HepG2 (cell line): ENCODE measurements at regions not wholly inside any gene's neighbourhood (a gene's known extent, or its start where the extent isn't known, plus 50 kb on each side); places are given as distances from the start of the nearest gene placed in this dataset.
A peak's percentile ranks its signal among the peaks of the same experiment; 100 is the strongest.

Source experiments
- ATAC-seq: fragments of 200-7000 bp; cut with Tn5 transposase; 3 replicates; pipeline ENCODE4 v1.9.1; 2020; ENCODE audit warnings: mild to moderate bottlenecking, moderate library complexity
- BruUV-seq: library from RNA; stranded (reverse); fragments of 400-500 nt; replicated peaks from 2 replicates; lab custom pipeline; 2021; lab: Mats Ljungman, UMichigan
- CTCF ChIA-PET: fragments of 300-600 bp; formaldehyde crosslinking; extraction: SDS; loops from one replicate; lab custom pipeline; 2021; ENCODE audit warnings: low total read pairs, inconsistent platforms, low intra/inter-chr PET ratio; lab: Yijun Ruan, JAX
- POLR2A ChIA-PET: fragments of 350-600 bp; sonication (Branson Sonifier 250); formaldehyde crosslinking; loops from one replicate; lab custom pipeline; 2020; ENCODE audit warnings: antibody characterized with exemption, inconsistent platforms; lab: Yijun Ruan, JAX
- DNase-seq: peaks from one replicate; pipeline ENCODE4 v3.0.0-alpha.2; 2015; ENCODE audit warnings: low spot score
- FAIRE-seq: peaks from 3 replicates; lab custom pipeline; 2011; peaks lifted over from hg19 to GRCh38; lab: Jason Lieb, UNC
- H2AFZ ChIP-seq: one replicate; pipeline ENCODE4 v1.6.1; 2011; ENCODE audit warnings: low read length, inconsistent platforms
- H3K27ac ChIP-seq: fragments of 300-600 bp; 3 replicates; pipeline ENCODE4 v1.8.0; 2011; ENCODE audit warnings: mixed run types, mild to moderate bottlenecking, mixed read lengths, low read length, inconsistent platforms; ENCODE audit not compliant: insufficient read depth; ENCODE audit errors: extremely low read length
- H3K27me3 ChIP-seq, 2 experiments: fragments of 200-600 bp in 1 of 2; 2 replicates in 1 of 2; 3 replicates in 1 of 2; pipeline versions ENCODE4 v1.6.0 to v1.8.0; 2011; ENCODE audit warnings: low read length in 2 of 2, mild to moderate bottlenecking in 2 of 2, moderate library complexity in 2 of 2, inconsistent platforms in 1 of 2; ENCODE audit not compliant: insufficient read depth in 2 of 2, control insufficient read depth in 1 of 2
- H3K36me3 ChIP-seq, 2 experiments: fragments of 200-600 bp in 1 of 2; replicated peaks in 1 of 2; 2 replicates in 1 of 2; 3 replicates in 1 of 2; pipeline versions ENCODE4 v1.5.1 to v1.8.0; 2011; ENCODE audit warnings: low read length in 2 of 2, inconsistent platforms in 1 of 2; ENCODE audit not compliant: insufficient read depth in 2 of 2, control insufficient read depth in 1 of 2
- H3K4me1 ChIP-seq: 2 replicates; pipeline ENCODE4 v1.5.1; 2012; ENCODE audit warnings: low read length, inconsistent platforms; ENCODE audit not compliant: insufficient read depth
- H3K4me2 ChIP-seq: 2 replicates; pipeline ENCODE4 v1.6.0; 2011; ENCODE audit warnings: low read depth, low read length, inconsistent platforms
- H3K4me3 ChIP-seq, 3 experiments: fragments of 200-600 bp in 1 of 3; sonication (generic), shearing (Covaris generic) in 1 of 3; replicated peaks in 1 of 3; 2 replicates each; pipeline ENCODE4 v1.5.1; 2011 to 2016; ENCODE audit warnings: low read length in 3 of 3, inconsistent platforms in 2 of 3, low read depth in 2 of 3, mild to moderate bottlenecking in 2 of 3, control low read depth in 1 of 3, mixed read lengths in 1 of 3; ENCODE audit not compliant: insufficient read depth in 1 of 3
- H3K79me2 ChIP-seq: one replicate; pipeline ENCODE4 v1.6.1; 2011; ENCODE audit warnings: low read length, inconsistent platforms; ENCODE audit not compliant: insufficient read depth
- H3K9ac ChIP-seq: 2 replicates; pipeline ENCODE4 v1.6.0; 2011; ENCODE audit warnings: mild to moderate bottlenecking, low read depth, low read length, inconsistent platforms; ENCODE audit not compliant: insufficient read depth
- H3K9me3 ChIP-seq: 2 replicates; pipeline ENCODE4 v1.5.1; 2012; ENCODE audit warnings: mild to moderate bottlenecking, low read length
- H4K20me1 ChIP-seq: 2 replicates; pipeline ENCODE4 v1.6.0; 2011; ENCODE audit warnings: inconsistent platforms, mild to moderate bottlenecking, low read length, moderate library complexity; ENCODE audit not compliant: insufficient read depth
- FOXA1 ChIP-seq, 2 experiments: fragments of 450-650 bp in 1 of 2; sonication (generic) in 1 of 2; formaldehyde crosslinking in 1 of 2; IDR thresholded peaks; 2 replicates each; pipeline versions ENCODE4 v1.4.0 to v1.6.1; 2016 to 2020; ENCODE audit warnings: missing genetic modification reagents in 1 of 2
- FOXK2 ChIP-seq: fragments of 450-650 bp; IDR thresholded peaks from 2 replicates; pipeline ENCODE4 v1.6.1; 2016
- NFKBIZ ChIP-seq: IDR thresholded peaks from 2 replicates; pipeline ENCODE4 v1.6.1; 2018; ENCODE audit warnings: missing genetic modification reagents, missing compliant biosample characterization
- NONO ChIP-seq, 2 experiments: fragments of 450-650 bp in 1 of 2; sonication (generic) in 1 of 2; formaldehyde crosslinking in 1 of 2; IDR thresholded peaks in 1 of 2; conservative IDR thresholded peaks in 1 of 2; 2 replicates each; pipeline versions ENCODE4 v1.6.1 to v1.8.0; 2017 to 2022; ENCODE audit warnings: mild to moderate bottlenecking in 1 of 2, missing genetic modification reagents in 1 of 2, moderate library complexity in 1 of 2
- SCMH1 ChIP-seq: sonication (generic); formaldehyde crosslinking; IDR thresholded peaks from 2 replicates; pipeline ENCODE4 v1.9.0; 2021; ENCODE audit warnings: missing genetic modification reagents, mild to moderate bottlenecking, borderline replicate concordance
- ZKSCAN8 ChIP-seq: IDR thresholded peaks from 2 replicates; pipeline ENCODE4 v1.6.1; 2016; ENCODE audit warnings: borderline replicate concordance, missing genetic modification reagents, missing compliant biosample characterization
- ZNF30 ChIP-seq: sonication (generic); formaldehyde crosslinking; IDR thresholded peaks from 2 replicates; pipeline ENCODE4 v1.5.0; 2020; ENCODE audit warnings: mild to moderate bottlenecking, missing genetic modification reagents
- ZNF614 ChIP-seq: IDR thresholded peaks from 2 replicates; pipeline ENCODE4 v1.6.1; 2018; ENCODE audit warnings: missing biosample characterization, missing genetic modification reagents, inconsistent platforms, borderline replicate concordance
- ZXDC ChIP-seq: sonication (generic); formaldehyde crosslinking; IDR thresholded peaks from 2 replicates; pipeline ENCODE4 v1.5.0; 2020; ENCODE audit warnings: mild to moderate bottlenecking, missing genetic modification reagents
- in situ Hi-C: cut with HindIII; loops from 2 replicates; pipeline ENCODE4 v1.10.0; 2017; ENCODE audit warnings: low pct_unique_long_range_greater_than_20kb; ENCODE audit not compliant: extremely low pct_ligation_motif_present
- intact Hi-C: fragments of 100-400 bp; cut with micrococcal nuclease; formaldehyde crosslinking; loops from one replicate; pipeline ENCODE4 v1.10.0; 2022; ENCODE audit not compliant: unreplicated experiment
- TF ChIP-seq, protein P1 (sequence below): sonication (generic); formaldehyde crosslinking; IDR thresholded peaks from 2 replicates; pipeline ENCODE4 v1.5.1; 2020; ENCODE audit warnings: missing genetic modification reagents, mild to moderate bottlenecking, borderline replicate concordance

- intact Hi-C loops, result no loop called here
- Histone ChIP-seq H3K9me3 (no peaks in the 10 kb centered on the region), H3K9ac (no peak overlapping the region), H4K20me1 (no peaks in the 10 kb centered on the region), H3K4me3 (no peak overlapping the region), H3K4me1 (no peaks in the 10 kb centered on the region), H3K79me2 (no peaks in the 10 kb centered on the region), H3K4me2 (no peak overlapping the region), H3K27ac (no peak overlapping the region), H3K27me3 (peaks cover 1 to 64% of the 10 kb centered on the region in 2 experiments; a peak in 4 of 5 replicates), H3K36me3 (no peaks in the 10 kb centered on the region), H2AFZ (no peak overlapping the region)
- no TSS peak for BruUV-seq
- no peak for FAIRE-seq
- CTCF ChIA-PET, result no interaction called here
- POLR2A ChIA-PET, result no interaction called here
- TF ChIP-seq ZNF30 (CRISPR knock-in tag) (no peak), ZNF614 (CRISPR knock-in tag) (no peak), FOXA1 (IDR thresholded peaks at IDR 0.05) (0 out of 2 replicates have a peak, but pooled peaks have one; percentile 14), FOXA1 (CRISPR knock-in tag; IDR thresholded peaks at IDR 0.05) (no peak), ZKSCAN8 (CRISPR knock-in tag) (no peak), FOXK2 (0 out of 2 replicates have a peak, but pooled peaks have one; percentile 14), SCMH1 (no peak), NONO (IDR thresholded peaks at IDR 0.05) (0 out of 2 replicates have a peak, but pooled peaks have one; percentile 84), NONO (CRISPR knock-in tag; conservative IDR thresholded peaks at IDR 0.05) (no peak), NFKBIZ (CRISPR knock-in tag) (no peak), ZXDC (CRISPR knock-in tag) (no peak)
- TF ChIP-seq, protein P1, sequence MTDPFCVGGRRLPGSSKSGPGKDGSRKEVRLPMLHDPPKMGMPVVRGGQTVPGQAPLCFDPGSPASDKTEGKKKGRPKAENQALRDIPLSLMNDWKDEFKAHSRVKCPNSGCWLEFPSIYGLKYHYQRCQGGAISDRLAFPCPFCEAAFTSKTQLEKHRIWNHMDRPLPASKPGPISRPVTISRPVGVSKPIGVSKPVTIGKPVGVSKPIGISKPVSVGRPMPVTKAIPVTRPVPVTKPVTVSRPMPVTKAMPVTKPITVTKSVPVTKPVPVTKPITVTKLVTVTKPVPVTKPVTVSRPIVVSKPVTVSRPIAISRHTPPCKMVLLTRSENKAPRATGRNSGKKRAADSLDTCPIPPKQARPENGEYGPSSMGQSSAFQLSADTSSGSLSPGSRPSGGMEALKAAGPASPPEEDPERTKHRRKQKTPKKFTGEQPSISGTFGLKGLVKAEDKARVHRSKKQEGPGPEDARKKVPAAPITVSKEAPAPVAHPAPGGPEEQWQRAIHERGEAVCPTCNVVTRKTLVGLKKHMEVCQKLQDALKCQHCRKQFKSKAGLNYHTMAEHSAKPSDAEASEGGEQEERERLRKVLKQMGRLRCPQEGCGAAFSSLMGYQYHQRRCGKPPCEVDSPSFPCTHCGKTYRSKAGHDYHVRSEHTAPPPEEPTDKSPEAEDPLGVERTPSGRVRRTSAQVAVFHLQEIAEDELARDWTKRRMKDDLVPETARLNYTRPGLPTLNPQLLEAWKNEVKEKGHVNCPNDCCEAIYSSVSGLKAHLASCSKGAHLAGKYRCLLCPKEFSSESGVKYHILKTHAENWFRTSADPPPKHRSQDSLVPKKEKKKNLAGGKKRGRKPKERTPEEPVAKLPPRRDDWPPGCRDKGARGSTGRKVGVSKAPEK, result no peak
- no peak for ATAC-seq
- in situ Hi-C loops, result no loop called here
- DNase-seq, result no peak
These were observed 68.8 kb upstream of the SEC14L1 start for GRCh38 chr17:77071925-77072490.
